K562 (cell line): ENCODE measurements at regions not wholly inside any gene's neighbourhood (a gene's known extent, or its start where the extent isn't known, plus 50 kb on each side); places are given as distances from the start of the nearest gene placed in this dataset.
A peak's percentile ranks its signal among the peaks of the same experiment; 100 is the strongest.

Experiments used
- ATAC-seq: fragments of 200-7000 bp; cut with Tn5 transposase; 3 replicates; pipeline ENCODE4 v1.9.1; 2020; ENCODE audit warnings: moderate library complexity
- BruUV-seq: library from RNA; stranded (reverse); fragments of 400-500 nt; replicated peaks from 2 replicates; lab custom pipeline; 2021; lab: Mats Ljungman, UMichigan
- CTCF ChIA-PET: fragments of 300-600 bp; formaldehyde crosslinking; extraction: SDS; loops from one replicate; lab custom pipeline; 2021; ENCODE audit warnings: low intra/inter-chr PET ratio; lab: Yijun Ruan, JAX
- POLR2A ChIA-PET: fragments of 300-600, 350-650 bp; sonication (Branson Sonifier 250); formaldehyde crosslinking; extraction: SDS; loops from one replicate; lab custom pipeline; 2021; ENCODE audit warnings: antibody characterized with exemption, inconsistent platforms; lab: Yijun Ruan, JAX
- DNase-seq, 4 experiments: peaks; one replicate each; pipeline versions ENCODE4 v3.0.0 to v3.0.0-alpha.2; 2011 to 2018; ENCODE audit warnings: low spot score in 3 of 4, mixed read lengths in 3 of 4; ENCODE audit errors: extremely low read depth in 1 of 4
- FAIRE-seq: peaks from 2 replicates; lab custom pipeline; 2011; peaks lifted over from hg19 to GRCh38; lab: Jason Lieb, UNC
- H2AFZ ChIP-seq: 2 replicates; pipeline ENCODE4 v1.6.0; 2011; ENCODE audit warnings: low read depth, low read length, control low read depth, inconsistent platforms
- H3K27ac ChIP-seq: fragments of 200-600 bp; 3 replicates; pipeline ENCODE4 v1.8.0; 2011; ENCODE audit warnings: low read depth, mild to moderate bottlenecking, control low read depth, inconsistent platforms, low read length, moderate library complexity, mixed read lengths; ENCODE audit errors: extremely low read depth
- H3K27me3 ChIP-seq, 2 experiments: fragments of 300-600 bp in 1 of 2; 2 replicates in 1 of 2; 3 replicates in 1 of 2; pipeline versions ENCODE4 v1.6.0 to v1.8.0; 2011; ENCODE audit warnings: inconsistent platforms in 2 of 2, low read length in 2 of 2, mild to moderate bottlenecking in 1 of 2, mixed read lengths in 1 of 2, moderate library complexity in 1 of 2; ENCODE audit not compliant: control insufficient read depth in 2 of 2, insufficient read depth in 2 of 2
- H3K36me3 ChIP-seq: fragments of 300-600 bp; 3 replicates; pipeline ENCODE4 v1.8.0; 2011; ENCODE audit warnings: mild to moderate bottlenecking, low read length, inconsistent platforms; ENCODE audit not compliant: control insufficient read depth, insufficient read depth
- H3K4me1 ChIP-seq, 2 experiments: fragments of 200-600 bp in 1 of 2; replicated peaks in 1 of 2; 2 replicates in 1 of 2; 3 replicates in 1 of 2; pipeline versions ENCODE4 v1.5.1 to v1.8.0; 2011; ENCODE audit warnings: inconsistent platforms in 2 of 2, low read length in 2 of 2, mild to moderate bottlenecking in 1 of 2, mixed read lengths in 1 of 2, moderate library complexity in 1 of 2; ENCODE audit not compliant: control insufficient read depth in 2 of 2, insufficient read depth in 2 of 2
- H3K4me2 ChIP-seq: 2 replicates; pipeline ENCODE4 v1.6.1; 2011; ENCODE audit warnings: low read length, control low read depth, inconsistent platforms, mixed read lengths; ENCODE audit not compliant: insufficient read depth
- H3K4me3 ChIP-seq: fragments of 200-600 bp; sonication (generic), shearing (Covaris generic); 2 replicates; pipeline ENCODE4 v1.5.1; 2016; ENCODE audit warnings: control low read depth, inconsistent platforms
- H3K79me2 ChIP-seq: fragments of 200-600 bp; 3 replicates; pipeline ENCODE4 v1.8.0; 2011; ENCODE audit warnings: low read length, inconsistent platforms; ENCODE audit not compliant: control insufficient read depth, insufficient read depth
- H3K9ac ChIP-seq, 2 experiments: 2 replicates each; pipeline versions ENCODE4 v1.6.0 to v1.6.1; 2011; ENCODE audit warnings: low read depth in 2 of 2, low read length in 2 of 2, control low read depth in 1 of 2, inconsistent platforms in 1 of 2, mild to moderate bottlenecking in 1 of 2, mixed read lengths in 1 of 2; ENCODE audit not compliant: insufficient read depth in 1 of 2
- H3K9me1 ChIP-seq: one replicate; pipeline ENCODE4 v1.6.0; 2011; ENCODE audit warnings: inconsistent platforms, mild to moderate bottlenecking, low read length, moderate library complexity; ENCODE audit not compliant: control insufficient read depth, insufficient read depth
- H3K9me3 ChIP-seq: replicated peaks from 2 replicates; pipeline ENCODE4 v1.5.1; 2011; ENCODE audit warnings: low read depth, low read length, inconsistent platforms; ENCODE audit not compliant: control insufficient read depth, insufficient read depth
- H4K20me1 ChIP-seq: replicated peaks from 2 replicates; pipeline ENCODE4 v1.6.1; 2011; ENCODE audit warnings: low read length, inconsistent platforms, mixed read lengths; ENCODE audit not compliant: control insufficient read depth, insufficient read depth
- CTBP1 ChIP-seq: fragments of 450-650 bp; IDR thresholded peaks from 2 replicates; pipeline ENCODE4 v1.6.1; 2016; ENCODE audit warnings: borderline replicate concordance
- DEAF1 ChIP-seq: fragments of 450-650 bp; formaldehyde crosslinking; IDR thresholded peaks from 2 replicates; pipeline ENCODE4 v1.4.0; 2020; ENCODE audit warnings: mild to moderate bottlenecking, moderate library complexity
- MGA ChIP-seq: fragments of 450-650 bp; IDR thresholded peaks from 2 replicates; pipeline ENCODE4 v1.6.1; 2016; ENCODE audit warnings: mild to moderate bottlenecking, moderate library complexity
- NR4A1 ChIP-seq, 2 experiments: fragments of 250-450 bp in 1 of 2; fragments of 450-650 bp in 1 of 2; sonication (Bioruptor Pico) in 1 of 2; IDR thresholded peaks; 2 replicates each; pipeline versions ENCODE4 v1.4.0 to v1.6.1; 2016 to 2020; ENCODE audit warnings: mild to moderate bottlenecking in 2 of 2, missing compliant biosample characterization in 1 of 2, missing genetic modification characterization in 1 of 2, moderate library complexity in 1 of 2
- PHF8 ChIP-seq: fragments of 200-600 bp; sonication (generic); IDR thresholded peaks from 2 replicates; pipeline ENCODE4 v1.6.1; 2012; ENCODE audit warnings: mixed run types, mild to moderate bottlenecking, inconsistent platforms, low read length, moderate library complexity, borderline replicate concordance
- SNRNP70 ChIP-seq: fragments of 200-400 bp; formaldehyde crosslinking; optimal IDR thresholded peaks from 2 replicates; pipeline ENCODE3; 2017; ENCODE audit warnings: low read depth, low read length
- TBP ChIP-seq: optimal IDR thresholded peaks from 2 replicates; pipeline ENCODE3; 2011; ENCODE audit warnings: low read depth, low read length, improper control_type of control experiment
- ZFX ChIP-seq: sonication (generic); formaldehyde crosslinking; IDR thresholded peaks from 2 replicates; pipeline ENCODE4 v1.8.0; 2022; ENCODE audit warnings: mild to moderate bottlenecking, missing genetic modification reagents, moderate library complexity
- WGBS: fragments of 100-300 bp; shearing (Covaris generic); methylation state at CpG from one replicate; pipeline ENCODE4 v1.1.6; 2016; ENCODE audit warnings: low coverage, mixed read lengths; ENCODE audit not compliant: insufficient coverage; ENCODE audit errors: missing lambda C conversion rate; 5-methylcytosine and 5-hydroxymethylcytosine counted together
- in situ Hi-C: fragments of 300-500 bp; cut with MboI; formaldehyde crosslinking; loops from 4 replicates; pipeline ENCODE4 v1.15.0; 2018; ENCODE audit warnings: inconsistent platforms, mixed read lengths
- intact Hi-C: fragments of 100-400 bp; cut with micrococcal nuclease; formaldehyde crosslinking; loops from 2 replicates; pipeline ENCODE4 v1.14.2; 2022

- ChIA-PET CTCF (interaction anchor here (0.8 kb wide), 1 partner anchor 341 kb away, joined by 3 read pairs; no protein-coding TSS in a partner anchor), POLR2A (interaction anchor here (0.6 to 1.1 kb wide), 2 partner anchors 11 to 131 kb away, joined by 4 read pairs; no protein-coding TSS in a partner anchor)
- Histone ChIP-seq H3K4me2 (peak overlapping the region; percentile 30; the same call in 1 of the 2 replicates), H3K27ac (no peak overlapping the region; the same call in 2 of the 3 replicates), H3K79me2 (no peaks in the 10 kb centered on the region), H3K4me3 (no peak overlapping the region), H3K27me3 (no peaks in the 10 kb centered on the region), H3K36me3 (no peaks in the 10 kb centered on the region), H3K9ac (peak overlapping the region; percentile 6 to 79; a peak in 3 of 4 replicates), H4K20me1 (no peaks in the 10 kb centered on the region), H3K9me1 (no peaks in the 10 kb centered on the region), H2AFZ (peak overlapping the region; percentile 87), H3K4me1 (peaks cover 20 to 22% of the 10 kb centered on the region in 2 experiments), H3K9me3 (no peaks in the 10 kb centered on the region)
- no TSS peak for BruUV-seq
- 21% methylated on average over 7 of the region's 7 CpGs for WGBS
- peak; percentile 45 for ATAC-seq
- DNase-seq: peak in 3 of 4 experiments; percentile 28 to 56 (median 48)
- in situ Hi-C loops: loop anchor here (5.0 kb wide), 3 partner anchors 132 to 417 kb away; partner anchors contain the start of gene DNAH14
- intact Hi-C loops: loop anchor here (10.0 kb wide), 1 partner anchor 225 kb away; no protein-coding TSS in a partner anchor
- FAIRE-seq: no peak
- TF ChIP-seq SNRNP70: no peak
- TF ChIP-seq DEAF1: no peak
- TF ChIP-seq CTBP1: peak; percentile 21; the same call in 1 of the 2 replicates
- peak; percentile 16; the same call in 1 of the 2 replicates for TF ChIP-seq PHF8
- peak; percentile 13 for TF ChIP-seq TBP
- TF ChIP-seq ZFX (CRISPR knock-in tag): peak; percentile 58; the same call in 1 of the 2 replicates
- TF ChIP-seq MGA: peak; percentile 74
- TF ChIP-seq NR4A1 (CRISPR knock-in tag; IDR thresholded peaks at IDR 0.05): 0 out of 2 replicates have a peak, but pooled peaks have one; percentile 12
- TF ChIP-seq NR4A1 (tag; IDR thresholded peaks at IDR 0.05): no peak
Observed at GRCh38 chr1:224509907-224510306, 75.3 kb upstream of the WDR26 start.
